OCI-LY3 (cell line): ENCODE measurements at regions not wholly inside any gene's neighbourhood (a gene's known extent, or its start where the extent isn't known, plus 50 kb on each side); places are given as distances from the start of the nearest gene placed in this dataset.

ENCODE experiments used
- EZH2phosphoT487 ChIP-seq: fragments of 200-600 bp; shearing (Covaris generic); IDR thresholded peaks from 2 replicates; pipeline ENCODE4 v1.6.1; 2018; ENCODE audit warnings: antibody characterized with exemption, mixed run types, low read depth
- TF ChIP-seq, protein P1 (sequence below): fragments of 200-600, 300-600 bp; sonication (generic); IDR thresholded peaks from 2 replicates; pipeline ENCODE4 v1.5.1; 2014; ENCODE audit warnings: antibody characterized with exemption, low read length, low read depth

- TF ChIP-seq, protein P1, sequence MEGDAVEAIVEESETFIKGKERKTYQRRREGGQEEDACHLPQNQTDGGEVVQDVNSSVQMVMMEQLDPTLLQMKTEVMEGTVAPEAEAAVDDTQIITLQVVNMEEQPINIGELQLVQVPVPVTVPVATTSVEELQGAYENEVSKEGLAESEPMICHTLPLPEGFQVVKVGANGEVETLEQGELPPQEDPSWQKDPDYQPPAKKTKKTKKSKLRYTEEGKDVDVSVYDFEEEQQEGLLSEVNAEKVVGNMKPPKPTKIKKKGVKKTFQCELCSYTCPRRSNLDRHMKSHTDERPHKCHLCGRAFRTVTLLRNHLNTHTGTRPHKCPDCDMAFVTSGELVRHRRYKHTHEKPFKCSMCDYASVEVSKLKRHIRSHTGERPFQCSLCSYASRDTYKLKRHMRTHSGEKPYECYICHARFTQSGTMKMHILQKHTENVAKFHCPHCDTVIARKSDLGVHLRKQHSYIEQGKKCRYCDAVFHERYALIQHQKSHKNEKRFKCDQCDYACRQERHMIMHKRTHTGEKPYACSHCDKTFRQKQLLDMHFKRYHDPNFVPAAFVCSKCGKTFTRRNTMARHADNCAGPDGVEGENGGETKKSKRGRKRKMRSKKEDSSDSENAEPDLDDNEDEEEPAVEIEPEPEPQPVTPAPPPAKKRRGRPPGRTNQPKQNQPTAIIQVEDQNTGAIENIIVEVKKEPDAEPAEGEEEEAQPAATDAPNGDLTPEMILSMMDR = no peak
- TF ChIP-seq EZH2phosphoT487 = no peak
Measured at GRCh38 chr15:38065721-38066345, 131.4 kb downstream of the TMCO5A start.
